NCI-H82 treated with DMSO at 0.1 percent for 48 hours (cell line): ENCODE measurements at regions not wholly inside any gene's neighbourhood (a gene's known extent, or its start where the extent isn't known, plus 50 kb on each side); places are given as distances from the start of the nearest gene placed in this dataset.

Experiments used
- DNase-seq: peaks from one replicate; lab custom pipeline; 2025; ENCODE audit not compliant: unreplicated experiment; lab: John Stamatoyannopoulos, UW

DNA sequence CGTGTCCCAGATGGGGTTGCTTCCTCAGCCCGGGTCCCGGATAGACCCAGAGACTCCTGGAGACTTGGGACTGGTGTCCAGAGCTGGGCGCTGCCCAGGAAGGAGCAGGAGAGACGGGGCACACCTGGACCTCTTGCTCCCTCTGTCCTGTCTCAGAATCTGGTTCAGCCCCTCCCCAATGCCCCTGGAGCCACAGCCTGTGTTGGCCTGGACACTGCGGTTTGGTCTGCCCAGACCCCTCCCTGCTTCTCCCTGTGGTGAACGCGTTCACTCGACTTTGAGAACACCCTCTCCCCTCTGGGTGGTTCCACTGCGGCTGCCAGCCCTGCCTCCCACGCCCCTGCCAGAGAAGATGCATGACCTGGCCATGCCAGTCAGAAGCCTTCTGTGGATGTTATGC is 111.1 kb downstream of the HMX1 start:
- DNase-seq = no peak

DNA sequence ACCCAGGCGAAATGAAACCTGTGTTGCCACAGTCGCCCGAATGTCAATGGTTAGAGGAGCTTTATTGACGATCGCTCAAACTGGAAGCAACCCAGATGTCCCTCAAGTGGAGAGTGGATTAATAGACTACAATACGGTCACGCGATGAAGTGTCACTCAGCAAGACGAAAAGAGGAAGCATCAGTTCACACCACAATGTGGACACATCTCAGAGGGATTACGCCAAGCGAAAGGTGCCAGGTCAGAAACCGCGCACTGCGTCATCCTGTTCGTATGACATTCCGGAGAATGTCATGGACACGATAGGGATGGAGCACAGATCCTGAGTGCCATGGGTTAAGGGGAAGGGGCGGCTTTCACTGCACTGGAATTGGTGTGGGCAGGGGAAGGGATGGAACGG is 111.7 kb downstream of the HMX1 start:
- DNase-seq = no peak

DNA sequence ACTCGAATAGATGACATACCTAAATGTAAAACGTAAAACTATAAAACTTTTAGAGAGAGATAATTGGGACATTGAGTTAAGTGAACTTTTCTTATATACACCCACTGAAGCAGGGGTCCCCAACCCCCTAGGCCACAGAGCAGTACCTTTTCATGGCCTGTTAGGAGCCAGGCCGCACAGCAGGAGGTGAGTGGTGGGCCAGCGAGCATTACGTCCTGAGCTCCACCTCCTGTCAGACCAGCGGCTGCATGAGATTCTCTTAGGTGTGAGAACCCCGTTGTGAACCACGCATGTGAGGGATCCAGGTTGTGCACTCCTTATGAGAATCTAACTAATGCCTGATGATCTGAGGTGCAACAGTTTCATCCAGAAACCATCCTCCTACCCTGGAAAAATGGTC is 114.8 kb downstream of the HMX1 start:
- DNase-seq = no peak

DNA sequence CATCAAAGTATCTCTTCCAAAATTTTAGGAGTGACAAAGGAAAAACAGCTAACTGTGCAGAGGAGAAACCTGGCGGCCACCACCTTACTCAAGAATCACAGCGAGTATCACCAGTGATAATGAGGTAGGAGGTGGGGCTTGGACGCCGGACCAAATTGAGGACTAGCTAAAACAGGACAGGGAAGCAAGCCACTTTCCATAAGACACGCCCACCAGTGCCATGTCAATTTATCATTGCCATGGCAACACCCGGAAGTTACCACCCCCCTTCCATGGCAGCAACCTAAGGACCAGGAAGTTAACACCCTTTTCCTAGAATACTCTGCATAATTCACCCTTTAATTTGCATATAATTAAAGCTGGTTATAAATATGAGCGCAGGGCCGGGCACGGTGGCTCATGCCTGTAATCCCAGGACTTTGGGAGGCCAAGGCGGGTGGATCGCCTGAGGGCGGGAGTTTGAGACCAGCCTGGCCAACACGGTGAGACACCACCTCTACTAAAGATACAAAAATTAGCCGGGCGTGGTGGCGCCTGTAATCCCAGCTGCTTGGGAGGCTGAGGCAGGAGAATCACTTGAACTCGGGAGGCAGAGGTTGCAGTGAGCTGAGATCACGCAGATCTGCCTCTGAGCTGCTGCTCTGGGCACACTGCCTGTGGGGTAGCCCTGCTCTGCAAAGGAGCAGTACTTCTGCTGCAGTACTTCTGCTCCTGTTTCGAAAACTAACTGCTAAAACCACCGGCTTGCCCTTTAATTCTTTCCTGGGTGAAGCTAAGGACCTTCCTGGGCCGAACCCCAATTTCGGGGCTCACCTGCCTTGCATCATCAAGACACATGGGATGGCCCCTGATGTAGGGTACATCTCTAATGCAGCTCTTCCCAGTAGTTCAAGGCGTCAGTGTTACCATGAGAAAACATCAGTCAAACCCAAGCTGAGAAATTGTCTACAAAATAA is 116.7 kb downstream of the HMX1 start:
- DNase-seq = no peak

DNA sequence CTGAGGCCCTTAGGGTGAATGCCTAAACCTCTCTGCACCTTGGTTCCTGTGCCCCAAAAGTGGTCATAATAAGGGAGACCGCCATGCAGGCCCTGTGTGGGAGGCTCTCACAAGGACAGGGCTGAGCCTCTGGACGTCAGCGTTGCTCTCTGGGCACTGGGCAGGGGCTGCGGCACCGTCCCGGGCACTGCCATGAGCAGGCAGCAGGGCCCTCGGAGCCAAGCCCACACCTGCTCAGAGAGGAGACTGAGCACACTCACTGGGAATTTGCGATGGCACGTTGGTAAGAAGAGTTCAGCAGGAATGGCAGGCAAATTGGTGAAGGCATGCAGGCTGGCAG is 123.4 kb downstream of the HMX1 start:
- no peak for DNase-seq

DNA sequence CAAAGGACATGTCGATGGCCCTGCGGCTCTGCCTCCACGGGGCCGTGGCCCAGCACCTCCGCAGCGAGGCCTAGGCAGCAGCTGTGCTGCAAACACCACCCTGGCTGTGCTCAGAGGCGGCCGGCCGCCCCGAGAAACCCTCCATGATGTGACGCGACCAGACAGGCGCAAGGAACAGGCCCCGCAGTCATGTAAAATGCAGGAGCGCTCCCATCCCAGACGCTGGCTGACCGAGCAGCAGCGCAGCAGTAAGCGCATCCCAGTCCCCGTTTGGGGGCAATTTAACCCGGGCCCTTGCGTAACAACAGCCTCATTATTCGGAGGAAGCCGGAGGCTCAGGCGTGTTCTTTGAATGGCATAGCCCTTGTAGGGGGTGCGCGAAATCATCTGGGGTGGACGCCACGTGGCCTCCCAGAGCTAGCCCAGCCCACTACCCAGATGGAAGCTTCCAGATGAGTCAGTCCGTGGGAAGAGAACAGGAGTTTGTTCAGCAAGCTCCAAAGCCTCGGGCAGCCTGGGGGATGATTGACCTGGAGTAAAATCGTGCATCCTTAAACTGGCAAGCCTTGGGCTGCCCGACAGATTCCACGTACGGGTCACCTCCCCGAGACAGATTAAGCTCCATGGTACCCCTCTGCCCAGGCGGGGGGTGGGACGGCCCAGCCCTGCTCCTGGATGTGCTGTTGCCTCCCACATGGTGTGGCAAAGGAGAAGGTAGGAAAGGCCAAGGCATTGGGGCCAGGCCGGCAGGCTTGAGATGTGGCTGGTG is 124.0 kb downstream of the HMX1 start:
- no peak for DNase-seq

DNA sequence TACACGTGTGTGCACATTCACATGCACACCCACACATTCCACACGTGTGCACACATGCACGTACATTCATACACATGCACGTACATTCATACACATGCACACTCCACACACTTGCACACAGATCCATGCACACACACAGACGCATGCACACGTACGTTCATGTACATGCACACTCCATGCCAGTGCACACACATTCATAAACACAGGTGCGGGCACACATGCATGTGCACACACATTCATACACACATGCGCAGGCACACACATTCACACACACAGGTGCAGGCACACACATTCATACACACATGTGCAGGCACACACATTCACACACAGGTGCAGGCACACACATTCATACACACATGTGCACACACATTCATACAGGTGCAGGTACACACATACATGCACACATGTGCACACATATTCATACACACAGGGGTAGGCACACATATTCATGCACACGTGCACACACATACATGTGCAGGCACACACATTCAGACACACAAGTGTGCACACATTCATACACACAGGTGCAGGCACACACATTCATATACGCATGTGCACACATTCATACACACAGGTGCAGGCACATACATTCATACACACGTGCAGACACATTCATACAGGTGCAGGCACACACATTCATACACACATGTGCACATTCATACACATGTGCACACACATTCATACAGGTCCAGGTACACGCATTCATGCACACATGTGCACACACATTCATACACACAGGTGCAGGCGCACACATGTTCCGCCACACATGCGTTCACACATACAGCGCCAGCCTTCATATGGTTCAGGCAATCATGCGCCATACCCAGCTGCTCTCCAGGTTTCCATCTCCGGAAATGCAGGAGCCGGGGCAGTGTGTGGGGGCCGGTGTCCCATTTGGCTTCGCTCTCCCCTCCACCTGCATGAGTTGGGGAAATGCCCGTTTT is 124.8 kb downstream of the HMX1 start:
- no peak for DNase-seq

DNA sequence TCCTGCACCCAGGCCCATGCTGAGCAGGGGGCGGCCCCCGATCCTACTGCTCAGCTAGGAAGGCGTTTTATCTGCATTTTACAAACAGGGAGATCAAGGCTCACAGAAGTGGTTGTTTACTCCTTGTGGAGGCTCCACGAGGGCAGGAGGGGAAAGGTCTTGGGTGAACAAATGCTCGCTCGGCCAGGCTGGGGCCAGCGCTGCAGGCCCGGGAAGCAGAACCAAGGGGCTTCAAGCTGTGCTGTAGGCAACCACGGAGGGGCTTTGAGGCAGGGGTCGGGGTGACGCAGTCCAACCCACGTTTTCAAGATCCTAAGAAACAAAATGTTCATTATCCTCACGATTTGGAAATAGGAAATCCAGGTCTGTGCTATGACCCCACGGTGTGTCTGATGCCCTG is 125.8 kb downstream of the HMX1 start:
- no peak for DNase-seq

DNA sequence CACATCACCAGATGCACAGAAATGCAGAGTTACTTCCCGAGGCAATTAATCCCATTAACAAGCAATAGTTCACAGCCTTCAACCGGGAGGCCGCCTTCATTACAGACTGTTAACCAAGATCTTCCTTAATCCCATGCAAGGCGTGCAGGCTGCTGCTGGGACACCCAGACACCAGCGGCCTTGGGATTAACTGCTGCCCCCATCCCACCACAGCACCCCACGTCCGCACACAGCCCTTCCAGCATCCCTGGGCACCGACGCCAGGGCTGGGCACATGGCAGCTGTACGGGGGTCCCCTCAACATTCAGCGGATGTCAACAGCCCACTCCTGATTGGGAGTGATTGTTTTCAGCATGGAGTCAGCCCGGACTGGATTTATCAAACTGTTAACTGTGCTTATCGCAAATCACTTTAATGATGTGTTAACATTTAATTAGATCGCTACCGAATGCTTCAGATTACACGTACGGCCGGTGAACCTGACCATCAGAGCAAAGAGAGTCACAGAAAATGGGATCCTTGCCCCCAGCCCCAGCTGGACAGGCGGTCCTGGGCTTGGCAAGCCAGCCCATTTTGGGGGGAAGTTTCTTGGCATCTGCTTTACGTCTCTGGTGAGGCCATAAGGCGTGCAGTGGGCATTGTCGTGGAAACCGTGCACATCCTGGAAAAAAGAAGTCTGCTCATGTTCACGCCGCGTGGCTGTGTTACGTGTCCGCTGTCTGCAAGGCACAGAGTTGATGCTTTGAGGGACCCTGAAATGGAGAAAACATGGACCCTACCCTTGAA is 126.4 kb downstream of the HMX1 start:
- DNase-seq = peak; percentile 0

DNA sequence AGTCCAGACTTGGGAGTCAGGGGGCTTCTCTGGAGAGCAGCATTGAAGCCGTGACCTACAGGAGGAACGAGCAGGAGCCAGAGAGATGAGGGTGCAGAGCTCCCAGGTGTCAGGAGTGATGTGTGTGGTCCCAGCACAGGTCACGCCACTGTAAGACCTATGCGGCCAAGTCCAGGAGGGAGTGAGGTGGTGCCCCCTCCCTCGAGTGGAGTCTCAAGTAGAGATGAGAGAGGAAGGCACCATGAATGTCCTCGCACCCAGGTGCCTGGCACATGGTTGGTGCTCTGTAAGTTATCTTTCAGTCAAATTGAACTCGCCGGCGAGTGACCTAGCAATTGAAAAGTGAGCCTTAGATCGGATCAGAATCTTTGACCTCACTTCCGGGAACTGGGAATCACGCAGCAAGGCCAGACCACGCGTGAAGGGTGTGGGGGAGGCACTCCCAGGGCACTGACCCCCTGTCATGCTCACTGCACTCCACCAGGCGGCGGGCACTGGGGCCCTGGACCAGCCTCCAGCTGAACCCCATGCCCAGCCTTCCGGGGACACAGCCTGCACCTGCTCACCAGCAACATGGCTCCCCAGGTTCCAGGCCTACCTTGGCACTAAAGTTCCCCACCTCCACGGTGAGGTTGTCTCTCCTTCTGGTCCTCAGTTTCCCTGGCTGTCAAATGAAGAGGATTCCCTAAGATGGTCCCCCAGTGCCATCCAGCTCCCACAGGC is 127.4 kb downstream of the HMX1 start:
- no peak for DNase-seq

DNA sequence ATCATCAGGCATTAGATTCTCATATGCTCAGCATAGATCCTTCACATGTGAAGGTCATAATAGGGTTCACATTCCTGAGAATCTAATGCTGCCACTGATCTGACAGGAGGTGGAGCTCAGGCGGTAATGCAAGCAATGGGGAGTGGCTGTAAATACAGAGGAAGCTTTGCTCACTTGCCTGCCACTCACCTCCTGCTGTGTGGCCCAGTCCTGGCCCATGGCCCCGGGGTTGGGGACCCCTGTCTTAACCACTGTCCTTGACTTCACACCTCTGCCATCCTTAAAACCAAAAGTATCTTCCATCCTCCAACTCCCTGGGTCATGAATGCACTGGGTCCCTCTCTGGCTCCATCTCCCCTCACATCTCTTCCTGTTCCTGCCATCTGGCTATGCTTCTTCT is 129.1 kb downstream of the HMX1 start:
- no peak for DNase-seq

DNA sequence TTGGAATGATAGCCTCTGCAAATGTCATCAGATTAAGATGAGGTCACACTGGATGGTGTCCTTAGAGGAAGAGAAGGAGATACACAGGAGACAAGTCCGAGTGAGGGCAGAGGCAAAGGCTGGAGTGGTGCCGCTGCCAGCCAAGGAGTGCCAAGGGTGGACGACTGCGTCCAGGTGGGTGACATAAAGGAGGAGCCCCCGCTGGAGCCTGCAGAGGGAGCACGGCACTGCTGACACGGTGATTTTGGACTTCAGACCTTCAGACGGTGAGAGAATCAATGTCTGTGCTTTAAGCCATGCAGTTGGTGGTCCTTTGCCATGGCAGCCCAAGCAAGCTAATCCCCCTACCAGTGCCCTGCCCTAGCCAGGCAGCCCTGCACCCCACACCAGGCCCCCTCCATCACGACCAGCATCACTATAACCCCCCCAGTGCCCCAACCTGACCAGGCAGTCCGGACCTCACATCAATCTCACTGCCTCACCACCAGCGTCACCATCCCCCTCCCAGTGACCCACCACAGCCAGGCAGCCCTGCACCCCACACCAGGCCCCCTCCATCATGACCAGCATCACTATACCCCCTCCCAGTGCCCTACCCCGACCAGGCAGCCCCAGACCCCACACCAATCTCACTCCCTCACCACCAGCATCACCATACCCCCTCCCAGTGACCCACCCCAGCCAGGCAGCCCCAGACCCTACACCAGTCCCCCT is 130.0 kb downstream of the HMX1 start:
- DNase-seq = no peak

DNA sequence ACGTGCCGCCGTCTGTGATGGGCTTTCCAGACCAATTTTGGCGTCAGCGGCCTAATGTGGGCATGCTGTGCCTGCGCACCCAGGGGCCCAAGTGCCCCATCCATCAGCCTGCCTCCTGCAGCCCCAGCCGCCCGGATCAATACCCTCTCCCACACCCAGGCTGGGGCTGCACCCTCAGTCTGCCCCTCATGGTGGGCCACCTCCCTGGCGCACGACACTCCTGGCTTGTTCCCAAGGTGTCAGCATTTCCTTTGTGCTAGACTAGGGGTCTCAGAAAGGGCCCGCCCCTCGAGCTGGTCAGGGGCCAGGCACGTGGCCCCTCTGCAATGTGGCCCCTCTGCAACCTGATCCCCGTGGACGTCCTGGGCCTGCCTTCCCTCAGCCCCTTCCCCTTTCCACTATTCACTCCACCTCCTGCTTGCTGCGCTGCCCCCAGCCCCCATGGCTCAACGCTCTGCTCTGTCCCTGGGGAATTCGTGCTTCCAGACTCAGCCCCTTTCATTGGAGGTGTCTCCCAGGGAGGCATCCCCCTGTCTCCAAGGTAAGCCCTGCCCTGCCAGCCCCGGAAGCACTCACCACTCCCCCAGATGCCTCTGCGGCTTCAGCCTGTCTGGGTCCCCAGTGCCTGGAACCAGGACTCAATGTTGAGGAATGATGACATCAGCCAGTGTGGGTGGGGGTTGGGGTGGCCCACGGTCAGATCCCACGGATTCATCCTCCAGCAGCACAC is 130.8 kb downstream of the HMX1 start:
- no peak for DNase-seq

DNA sequence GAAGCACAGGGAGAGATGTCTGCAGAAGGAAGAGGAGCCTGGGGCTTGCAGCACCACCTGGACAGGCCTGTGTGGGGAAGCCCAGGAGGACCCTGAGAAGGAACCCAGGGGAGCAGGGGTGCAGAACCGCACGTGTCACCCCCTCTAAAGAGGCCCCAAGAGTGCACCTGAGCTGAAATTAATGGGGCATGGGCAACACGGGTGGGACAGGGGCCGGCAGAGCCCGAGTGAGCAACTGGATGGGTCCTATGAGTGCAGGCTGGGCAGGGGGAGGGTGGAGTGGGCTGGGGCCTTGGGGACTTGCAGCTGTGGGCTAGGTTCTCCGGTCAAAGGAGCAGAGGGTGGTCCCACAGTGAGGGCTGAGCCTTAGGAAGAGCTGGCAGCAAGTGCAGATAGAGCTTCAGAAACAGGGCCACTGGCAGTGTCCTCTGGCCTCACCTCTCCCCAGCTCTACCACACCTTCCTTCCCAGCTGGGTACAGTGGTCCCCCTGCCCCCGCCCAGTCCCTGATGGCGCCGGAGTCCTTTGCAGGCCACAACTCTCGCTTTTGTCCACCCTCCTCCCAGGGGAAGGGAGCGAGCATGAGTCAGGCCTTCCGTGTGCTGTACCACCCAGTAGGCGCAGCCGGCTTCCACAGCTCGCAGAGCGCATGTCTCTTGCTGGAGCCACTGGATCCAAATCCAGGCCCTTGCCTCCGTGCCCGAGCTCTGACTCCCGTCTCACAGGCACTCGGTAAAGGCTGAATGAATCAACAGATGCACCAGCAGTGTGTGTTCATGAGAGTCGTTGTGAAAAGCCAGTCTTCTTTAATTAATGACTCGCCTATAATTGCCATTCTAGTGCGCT is 131.6 kb downstream of the HMX1 start:
- no peak for DNase-seq

DNA sequence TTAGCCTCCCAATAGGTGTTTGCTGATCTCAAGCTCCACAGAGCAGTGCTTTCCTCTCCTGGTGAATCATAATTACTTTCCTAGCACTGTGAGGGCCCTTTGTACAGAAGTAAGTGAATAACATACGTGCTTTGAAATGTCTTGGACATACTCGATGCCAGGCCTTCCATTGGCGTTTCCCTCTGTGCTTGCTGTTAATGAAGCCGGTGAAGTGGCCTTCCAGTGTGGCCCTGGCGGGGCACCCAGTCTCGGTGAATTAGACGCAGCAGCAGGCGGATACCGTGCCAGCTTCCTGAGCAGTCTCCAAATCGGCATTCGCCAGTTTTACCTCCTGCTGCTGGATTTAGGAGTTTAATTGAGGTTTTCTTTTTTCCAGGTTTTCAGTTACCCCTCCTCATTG is 132.3 kb downstream of the HMX1 start:
- no peak for DNase-seq

DNA sequence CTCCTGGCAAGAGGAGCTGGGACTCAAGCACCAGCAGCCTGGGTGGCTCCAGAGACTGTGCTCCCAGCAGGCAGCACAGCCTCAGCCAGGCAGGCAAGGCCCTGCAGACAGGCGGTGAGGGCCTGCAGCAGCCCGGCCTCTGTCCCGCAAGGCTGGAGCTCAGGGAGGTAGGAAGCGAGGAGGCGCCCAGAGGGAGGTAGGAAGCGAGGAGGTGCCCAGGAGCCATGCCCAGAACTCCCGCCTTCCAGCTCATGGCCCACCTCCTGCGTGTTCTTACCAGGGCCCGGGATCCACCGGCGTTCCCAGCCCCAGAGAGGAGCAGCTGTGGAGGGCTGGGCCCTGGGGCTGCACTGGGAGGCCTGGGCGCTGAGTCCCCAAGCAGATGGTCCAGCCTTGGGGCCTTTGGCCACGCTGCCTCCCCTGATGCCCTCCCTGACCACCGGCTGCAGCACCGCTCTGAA is 133.1 kb downstream of the HMX1 start:
- DNase-seq = no peak

DNA sequence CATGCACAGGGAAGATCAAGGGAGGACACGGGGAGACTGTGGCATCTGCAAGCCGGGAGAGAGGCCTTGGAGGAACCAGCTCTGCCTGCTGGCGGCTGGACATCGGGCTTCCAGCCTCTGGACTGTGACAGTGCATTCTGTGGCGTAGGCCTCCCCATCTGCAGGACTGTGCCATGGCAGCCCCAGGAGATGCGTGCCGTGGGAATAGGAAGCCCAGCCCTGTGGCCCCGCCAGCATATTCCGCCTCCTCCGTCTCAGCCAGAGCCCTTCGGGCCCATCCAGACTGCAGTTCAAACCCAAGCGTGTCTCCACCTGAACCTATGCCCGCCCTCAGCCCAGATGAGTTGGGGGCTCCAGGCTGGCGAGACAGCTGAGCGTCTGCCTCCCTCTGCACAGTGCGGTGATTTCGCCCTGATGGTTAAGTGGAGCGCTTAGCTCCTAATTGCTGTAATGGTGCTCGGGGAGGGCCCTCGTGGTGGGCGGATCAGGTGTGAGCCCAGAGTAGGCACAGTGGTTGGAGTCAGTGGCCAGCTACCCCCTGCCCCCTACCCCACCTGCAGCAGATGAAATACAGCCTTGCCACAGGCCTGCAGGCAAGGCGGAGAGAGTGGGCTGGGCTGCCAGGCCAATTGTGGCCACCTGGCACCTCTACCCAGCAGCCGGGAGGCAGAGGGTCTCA is 133.9 kb downstream of the HMX1 start:
- no peak for DNase-seq
